HEK293 (cell line): ENCODE measurements at regions not wholly inside any gene's neighbourhood (a gene's known extent, or its start where the extent isn't known, plus 50 kb on each side); places are given as distances from the start of the nearest gene placed in this dataset.

Experiments
- CTCF ChIP-seq: fragments of 450-650 bp; formaldehyde crosslinking; IDR thresholded peaks from 2 replicates; pipeline ENCODE4 v1.5.1; 2016; ENCODE audit warnings: missing biosample characterization, missing genetic modification characterization
- HIC1 ChIP-seq: fragments of 450-650 bp; formaldehyde crosslinking; IDR thresholded peaks from 2 replicates; pipeline ENCODE4 v1.5.1; 2016; ENCODE audit warnings: missing biosample characterization, missing genetic modification characterization
- KLF1 ChIP-seq: fragments of 450-650 bp; formaldehyde crosslinking; IDR thresholded peaks from 2 replicates; pipeline ENCODE4 v1.5.1; 2016; ENCODE audit warnings: missing biosample characterization, missing genetic modification characterization
- KLF16 ChIP-seq: fragments of 450-650 bp; formaldehyde crosslinking; IDR thresholded peaks from 2 replicates; pipeline ENCODE4 v1.5.1; 2017; ENCODE audit warnings: missing biosample characterization, missing genetic modification characterization
- PATZ1 ChIP-seq: fragments of 450-650 bp; formaldehyde crosslinking; IDR thresholded peaks from 2 replicates; pipeline ENCODE4 v1.5.1; 2016; ENCODE audit warnings: missing biosample characterization, missing genetic modification characterization
- ZNF121 ChIP-seq: fragments of 450-650 bp; formaldehyde crosslinking; IDR thresholded peaks from 2 replicates; pipeline ENCODE4 v1.5.1; 2016; ENCODE audit warnings: missing biosample characterization, missing genetic modification characterization
- ZNF138 ChIP-seq: fragments of 450-650 bp; formaldehyde crosslinking; IDR thresholded peaks from 2 replicates; pipeline ENCODE4 v1.5.1; 2016; ENCODE audit warnings: missing biosample characterization, missing genetic modification characterization, borderline replicate concordance
- ZNF324 ChIP-seq: fragments of 450-650 bp; formaldehyde crosslinking; IDR thresholded peaks from 2 replicates; pipeline ENCODE4 v1.5.1; 2016; ENCODE audit warnings: missing biosample characterization, missing genetic modification characterization
- ZNF513 ChIP-seq: fragments of 450-650 bp; IDR thresholded peaks from 2 replicates; pipeline ENCODE4 v1.5.1; 2018; ENCODE audit warnings: missing biosample characterization, missing genetic modification characterization
- ZNF571 ChIP-seq: fragments of 450-650 bp; formaldehyde crosslinking; IDR thresholded peaks from 2 replicates; pipeline ENCODE4 v1.5.0; 2017; ENCODE audit warnings: missing biosample characterization, missing genetic modification characterization
- ZNF629 ChIP-seq: fragments of 450-650 bp; formaldehyde crosslinking; IDR thresholded peaks from 2 replicates; pipeline ENCODE4 v1.5.1; 2017; ENCODE audit warnings: missing biosample characterization, missing genetic modification characterization
- ZNF645 ChIP-seq: fragments of 450-650 bp; formaldehyde crosslinking; IDR thresholded peaks from 2 replicates; pipeline ENCODE4; 2016; ENCODE audit warnings: missing biosample characterization, missing genetic modification characterization
- ZNF658 ChIP-seq: fragments of 450-650 bp; formaldehyde crosslinking; IDR thresholded peaks from 2 replicates; pipeline ENCODE4; 2016; ENCODE audit warnings: missing biosample characterization, missing genetic modification characterization

DNA sequence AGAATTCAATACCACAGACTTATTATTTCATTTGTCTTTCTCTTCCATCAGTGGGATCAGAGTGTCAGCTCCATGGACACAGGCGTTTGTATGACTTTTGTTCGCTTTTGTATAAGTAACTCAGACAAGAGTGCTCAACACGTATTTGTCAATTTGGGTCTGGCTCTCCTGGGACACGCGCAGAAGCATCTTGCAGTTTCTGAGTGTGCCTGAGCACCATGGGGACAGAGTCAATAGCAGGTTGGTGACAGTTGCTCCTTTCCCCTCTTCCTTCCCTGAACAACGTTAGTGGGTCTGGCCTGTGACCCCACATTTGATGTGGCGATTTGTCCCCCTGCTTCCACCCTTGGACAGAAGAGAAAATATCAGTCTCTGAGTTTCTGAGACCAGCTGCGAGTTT, 120.4 kb upstream of the SDK1 start:
- TF ChIP-seq ZNF571 (tag by site-specific recombination) = no peak
- no peak for TF ChIP-seq ZNF629
- TF ChIP-seq CTCF (tag by site-specific recombination) = no peak
- no peak for TF ChIP-seq ZNF658 (tag by site-specific recombination)
- no peak for TF ChIP-seq ZNF121 (tag by site-specific recombination)
- no peak for TF ChIP-seq ZNF138 (tag by site-specific recombination)
- TF ChIP-seq KLF1 = no peak
- TF ChIP-seq HIC1 (tag by site-specific recombination) = no peak
- TF ChIP-seq ZNF513 (tag by site-specific recombination) = no peak
- TF ChIP-seq ZNF645 (tag by site-specific recombination) = no peak
- no peak for TF ChIP-seq ZNF324
- TF ChIP-seq PATZ1 (tag by site-specific recombination) = no peak
- no peak for TF ChIP-seq KLF16 (tag by site-specific recombination)
